ENCODE measurements at regions not wholly inside any gene's neighbourhood (a gene's known extent, or its start where the extent isn't known, plus 50 kb on each side); places are given as distances from the start of the nearest gene placed in this dataset.
"Not testable (repeated sequence)": the region's sequence is repeated elsewhere in the genome, so short reads cannot be mapped to it uniquely, and the experiment has no call there.

GRCh38 chr7:66481229-66481628 lies 147.5 kb upstream of the KCTD7 start:
- not testable (repeated sequence) for TF ChIP-seq CTCF (IDR thresholded peaks at IDR 0.05; ENCODE audit: insufficient read depth, low read depth, low read length); EZH2 (IDR thresholded peaks at IDR 0.05; ENCODE audit: insufficient read depth, low read length)
